HG03280 (cell line): ENCODE measurements at regions not wholly inside any gene's neighbourhood (a gene's known extent, or its start where the extent isn't known, plus 50 kb on each side); places are given as distances from the start of the nearest gene placed in this dataset.

Experiments used
- ATAC-seq: cut with Tn5 transposase; IDR thresholded peaks from one replicate; pipeline ENCODE4 v1.9.1; 2021; ENCODE audit warnings: mild to moderate bottlenecking, moderate library complexity; ENCODE audit not compliant: unreplicated experiment

DNA sequence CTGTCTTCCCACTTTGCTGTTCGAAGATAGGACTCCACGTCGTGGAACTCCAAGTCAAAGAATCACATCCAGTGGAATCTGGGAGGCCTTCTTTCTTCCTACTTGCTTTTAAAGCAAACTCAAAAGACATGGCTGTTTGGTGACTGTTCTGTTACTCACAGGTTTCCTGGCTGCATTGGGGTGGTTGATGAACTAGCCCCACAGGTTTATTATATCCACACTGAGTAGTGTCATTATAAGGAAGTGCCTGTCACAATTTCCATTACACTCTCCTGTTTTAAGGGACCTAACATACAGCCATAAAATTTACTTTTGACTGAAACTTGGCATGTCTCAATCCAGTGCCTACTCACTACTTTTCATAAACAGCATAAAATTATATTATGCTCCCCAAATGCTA is 287.3 kb upstream of the SP4 start:
- no peak for ATAC-seq

DNA sequence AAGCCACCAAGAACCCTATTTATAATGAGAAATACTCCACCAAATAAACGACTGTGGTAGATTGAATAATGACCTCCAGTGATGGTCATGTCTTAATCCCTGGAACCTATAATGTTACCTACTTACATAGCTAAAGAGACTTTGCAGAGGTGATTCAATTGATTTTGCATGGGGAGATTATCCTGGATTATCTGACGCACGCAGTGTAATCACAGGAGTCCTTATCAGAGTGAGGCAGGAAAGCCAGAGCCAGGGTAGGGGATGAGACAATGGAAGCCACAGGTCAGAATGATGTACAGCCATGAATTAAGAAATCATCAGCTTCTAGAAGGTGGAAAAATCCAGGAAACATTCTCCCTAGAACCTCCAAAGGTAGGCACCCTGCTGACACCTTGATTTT is 286.4 kb upstream of the SP4 start:
- ATAC-seq: no peak

DNA sequence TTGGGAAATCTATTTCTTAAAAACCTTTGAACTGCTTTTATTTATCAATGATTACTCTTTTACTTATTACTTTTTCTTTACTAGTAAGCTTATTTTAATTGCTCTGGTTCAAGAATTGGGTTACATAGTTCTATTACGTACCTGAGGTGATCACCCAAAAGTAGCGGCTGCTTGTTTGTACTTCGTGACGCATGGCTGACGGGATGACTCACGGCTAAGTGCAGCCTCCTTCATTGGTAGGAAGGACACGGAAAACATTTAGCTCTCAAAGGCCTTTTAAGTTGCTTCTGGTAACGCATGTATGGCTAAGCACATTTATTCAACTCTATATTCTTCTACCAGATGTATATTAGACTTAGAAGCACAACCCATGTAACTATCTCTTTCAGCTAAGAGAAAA is 285.8 kb upstream of the SP4 start:
- no peak for ATAC-seq

DNA sequence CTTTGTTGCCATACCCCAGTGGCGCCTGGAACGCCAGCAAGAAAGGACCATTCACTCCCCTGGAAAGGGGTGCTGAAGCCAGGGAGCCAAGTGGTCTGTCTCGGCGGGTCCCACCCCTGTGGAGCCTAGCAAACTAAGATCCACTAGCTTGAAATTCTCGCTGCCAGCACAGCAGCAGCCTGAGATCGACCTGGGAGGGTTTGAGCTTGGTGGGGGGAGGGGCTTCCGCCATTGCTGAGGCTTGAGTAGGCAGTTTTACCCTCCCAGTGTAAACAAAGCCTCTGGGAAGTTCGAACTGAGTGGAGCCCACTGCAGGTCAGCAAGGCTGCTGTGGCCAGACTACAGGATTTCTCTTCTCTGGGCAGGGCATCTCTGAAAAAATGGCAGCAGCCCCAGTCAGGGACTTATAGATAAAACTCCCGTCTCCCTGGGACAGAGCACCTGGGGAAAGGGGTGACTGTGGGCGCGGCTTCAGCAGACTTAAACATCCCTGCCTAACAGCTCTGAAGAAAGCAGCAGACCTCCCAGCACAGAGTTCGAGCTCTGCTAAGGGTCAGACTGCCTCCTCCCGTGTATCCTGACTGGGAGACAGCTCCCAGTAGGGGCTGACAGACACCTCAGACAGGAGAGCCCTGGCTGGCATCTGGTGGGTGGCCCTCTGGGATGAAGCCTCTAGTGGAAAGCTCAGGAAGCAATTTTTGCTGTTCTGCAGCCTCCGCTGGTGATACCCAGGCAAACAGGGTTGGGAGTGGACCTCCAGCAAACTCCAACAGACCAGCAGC is 281.1 kb upstream of the SP4 start:
- no peak for ATAC-seq

DNA sequence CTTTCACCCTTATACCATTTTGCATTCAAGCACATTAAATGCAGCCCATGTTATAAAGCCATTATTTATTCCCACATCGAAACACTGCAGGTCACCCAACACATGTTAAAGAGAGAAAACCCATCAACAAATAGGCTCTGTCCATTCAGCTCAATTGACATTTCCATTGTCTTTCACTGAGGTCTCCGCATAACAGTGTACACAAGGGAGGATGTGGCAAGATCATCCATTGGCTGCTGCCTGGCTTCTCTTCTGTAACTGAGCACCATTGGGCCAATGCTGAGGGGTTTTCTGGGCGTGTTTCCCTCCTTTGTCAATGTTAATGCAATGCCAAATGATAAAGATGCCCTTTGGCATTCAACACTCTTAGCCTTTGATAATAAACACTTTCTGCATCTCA is 278.1 kb upstream of the SP4 start:
- ATAC-seq: no peak

DNA sequence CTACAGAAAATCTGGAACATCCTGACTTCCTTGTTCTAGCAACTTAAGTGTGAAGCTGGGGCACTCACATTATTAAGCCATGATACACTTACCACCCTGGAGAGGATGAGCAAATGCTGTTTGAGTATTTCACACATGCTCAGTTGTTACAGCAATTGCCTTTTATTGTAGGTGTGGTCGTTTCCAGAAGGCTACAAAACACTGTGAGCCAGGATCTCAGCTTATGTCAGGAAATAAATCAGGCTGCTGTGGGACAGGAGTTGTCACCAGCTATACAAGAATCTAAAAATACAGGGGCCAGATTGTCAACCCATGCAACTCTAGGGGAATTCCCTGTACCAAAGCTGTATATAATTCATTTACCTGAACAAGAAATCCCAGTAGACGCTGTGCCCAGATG is 273.3 kb upstream of the SP4 start:
- no peak for ATAC-seq

DNA sequence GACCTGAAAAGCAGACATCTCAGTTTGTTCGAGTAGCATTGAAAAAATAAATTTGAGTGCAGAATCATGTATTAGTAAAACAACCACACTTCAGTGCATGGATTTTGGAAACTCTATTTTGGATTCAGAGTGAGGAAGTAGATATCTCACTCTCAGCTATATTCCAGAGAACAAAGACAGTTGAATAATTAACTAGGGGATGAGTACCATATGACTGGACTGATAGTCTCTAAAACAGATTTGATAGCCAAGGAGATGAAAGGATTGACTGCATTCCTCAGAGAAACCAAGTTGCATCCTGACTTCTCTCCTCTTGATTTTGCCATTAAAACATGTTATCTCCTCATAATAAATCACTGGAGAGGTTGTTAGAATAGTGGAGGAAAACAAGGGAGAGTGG is 268.4 kb upstream of the SP4 start:
- ATAC-seq: no peak

DNA sequence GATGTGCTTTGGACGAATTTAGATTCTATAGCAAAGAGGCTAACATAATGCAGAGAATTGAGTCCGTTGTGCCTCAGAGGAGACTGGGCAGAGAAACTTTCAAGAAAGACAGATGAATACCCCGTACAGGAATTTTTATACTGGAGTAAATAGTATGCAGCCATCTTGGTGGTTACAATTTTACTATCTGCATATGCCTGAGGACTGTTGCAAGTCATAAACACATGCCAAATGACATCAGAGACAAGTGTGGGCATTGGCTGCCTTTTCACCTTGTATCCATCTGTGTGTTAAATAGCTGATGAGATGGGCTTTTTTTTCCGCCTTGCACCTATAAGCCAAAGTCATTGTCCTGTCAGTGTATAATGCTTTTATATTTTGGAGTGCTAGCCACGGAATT is 267.5 kb upstream of the SP4 start:
- ATAC-seq: no peak

DNA sequence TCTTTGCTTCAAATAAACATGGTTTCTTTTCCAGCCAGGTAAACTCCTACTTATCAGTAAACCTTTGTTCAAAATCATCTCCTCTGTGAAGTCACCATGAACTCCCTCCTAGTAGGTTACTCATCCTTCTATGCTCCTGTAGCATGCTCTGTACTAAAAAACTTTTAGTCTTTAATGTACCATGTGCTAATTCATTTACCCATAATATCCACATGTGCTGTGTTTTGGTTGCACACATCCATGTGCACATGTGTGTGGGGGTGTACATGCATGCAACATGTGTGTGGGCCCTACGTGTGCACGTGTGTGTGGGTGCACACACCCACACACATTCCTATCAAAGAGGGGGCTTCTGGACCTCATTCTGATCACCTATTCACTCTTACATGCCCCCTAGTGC is 259.9 kb upstream of the SP4 start:
- ATAC-seq: no peak

DNA sequence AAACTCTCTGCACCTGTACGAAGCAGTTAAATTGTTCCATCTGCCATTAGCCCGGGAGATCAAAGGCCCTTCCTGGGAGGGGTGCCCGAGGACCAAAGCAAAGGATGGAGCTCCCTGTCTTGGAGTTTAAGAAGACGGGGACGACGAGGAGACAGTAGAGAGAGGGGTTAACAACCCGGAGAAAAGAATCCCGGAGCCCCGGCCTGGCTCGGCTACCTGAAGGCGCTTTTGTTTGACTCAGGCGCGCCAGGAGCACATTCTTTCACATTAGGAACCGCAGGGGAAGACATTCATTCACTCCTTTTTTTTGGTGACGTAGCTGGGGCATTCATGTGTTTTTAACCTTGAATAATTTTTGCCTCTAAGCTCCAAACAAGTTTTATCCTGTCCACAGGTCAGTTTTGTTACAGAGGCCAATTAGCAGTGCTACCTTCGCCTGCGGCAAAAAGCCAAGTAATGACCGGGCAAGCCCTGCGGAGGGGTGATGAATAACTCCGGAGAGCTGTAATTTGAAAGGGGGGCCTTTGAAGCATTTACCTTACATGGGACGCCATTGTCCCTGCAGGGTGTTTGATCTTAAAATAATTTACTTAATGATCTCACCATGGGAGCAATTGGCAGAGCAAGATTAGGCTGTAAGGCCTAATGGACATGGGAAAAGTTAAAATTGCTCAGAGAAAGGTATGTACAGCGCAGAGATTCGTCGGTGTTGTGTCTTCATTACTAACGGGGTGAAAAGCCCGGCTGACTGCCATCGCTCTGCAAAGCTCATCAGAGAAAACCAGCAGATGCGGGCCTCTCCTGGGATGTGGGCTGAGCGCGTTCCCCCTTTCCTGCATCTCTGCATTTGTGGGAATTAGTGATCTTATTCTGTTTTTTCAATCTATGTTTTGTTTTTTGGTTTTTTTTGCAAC is 258.0 kb upstream of the SP4 start:
- no peak for ATAC-seq

DNA sequence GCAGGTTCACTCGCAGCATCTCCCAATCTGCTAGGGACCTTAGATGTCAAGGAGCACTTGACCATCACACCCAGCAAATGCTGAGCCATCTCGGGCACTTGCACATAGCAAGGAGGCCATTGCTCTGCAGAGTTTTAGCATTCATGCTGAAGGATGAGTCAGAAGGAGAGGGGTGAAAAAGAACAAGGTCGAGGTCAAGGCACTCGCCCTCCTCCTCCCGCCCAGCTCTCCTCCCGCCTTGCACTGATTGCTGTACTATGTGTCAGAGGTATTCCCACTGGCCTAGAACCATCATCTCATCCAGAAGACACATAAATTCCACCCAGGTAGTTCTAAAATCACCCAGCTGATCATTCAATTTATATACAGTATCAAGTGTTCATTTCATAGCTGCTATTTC is 255.1 kb upstream of the SP4 start:
- no peak for ATAC-seq

DNA sequence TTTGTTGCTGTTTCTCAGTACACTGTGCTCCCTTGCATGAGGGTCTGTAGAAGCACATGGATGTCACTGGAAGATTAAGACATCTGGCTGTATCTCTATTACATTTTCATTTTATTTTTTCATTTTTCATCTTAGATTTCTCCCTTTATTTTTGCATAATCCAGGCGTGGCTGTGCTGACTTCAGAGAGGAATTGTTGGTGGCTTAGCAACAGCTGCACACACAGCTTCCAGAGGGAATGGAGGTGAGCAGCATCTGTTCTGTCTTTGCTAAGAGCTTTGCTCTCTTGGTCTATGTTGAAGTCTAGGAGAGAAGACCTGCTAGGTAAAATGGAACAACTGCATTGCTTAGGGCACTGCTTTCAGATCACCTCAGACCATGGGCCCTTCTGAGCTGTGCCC is 254.4 kb upstream of the SP4 start:
- no peak for ATAC-seq

DNA sequence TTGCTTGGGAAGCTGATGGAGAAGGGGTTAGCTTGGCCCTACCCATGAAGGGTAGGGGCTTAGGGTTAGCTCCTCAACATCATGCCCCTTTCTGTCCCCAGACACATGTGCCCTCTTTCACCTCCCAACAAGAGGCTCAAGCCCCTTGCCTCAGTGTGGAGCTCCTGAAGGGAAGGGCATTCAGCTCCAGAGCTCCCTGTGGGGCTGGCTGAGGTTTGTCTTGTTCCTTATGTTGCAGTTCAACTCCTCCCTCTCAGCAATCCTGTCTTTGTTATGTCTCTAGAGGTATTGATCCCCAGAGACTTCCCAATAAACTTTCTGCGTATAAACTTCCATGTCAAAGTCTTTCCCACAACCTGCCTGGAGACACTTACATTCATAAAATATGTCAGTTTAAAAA is 252.2 kb upstream of the SP4 start:
- no peak for ATAC-seq

DNA sequence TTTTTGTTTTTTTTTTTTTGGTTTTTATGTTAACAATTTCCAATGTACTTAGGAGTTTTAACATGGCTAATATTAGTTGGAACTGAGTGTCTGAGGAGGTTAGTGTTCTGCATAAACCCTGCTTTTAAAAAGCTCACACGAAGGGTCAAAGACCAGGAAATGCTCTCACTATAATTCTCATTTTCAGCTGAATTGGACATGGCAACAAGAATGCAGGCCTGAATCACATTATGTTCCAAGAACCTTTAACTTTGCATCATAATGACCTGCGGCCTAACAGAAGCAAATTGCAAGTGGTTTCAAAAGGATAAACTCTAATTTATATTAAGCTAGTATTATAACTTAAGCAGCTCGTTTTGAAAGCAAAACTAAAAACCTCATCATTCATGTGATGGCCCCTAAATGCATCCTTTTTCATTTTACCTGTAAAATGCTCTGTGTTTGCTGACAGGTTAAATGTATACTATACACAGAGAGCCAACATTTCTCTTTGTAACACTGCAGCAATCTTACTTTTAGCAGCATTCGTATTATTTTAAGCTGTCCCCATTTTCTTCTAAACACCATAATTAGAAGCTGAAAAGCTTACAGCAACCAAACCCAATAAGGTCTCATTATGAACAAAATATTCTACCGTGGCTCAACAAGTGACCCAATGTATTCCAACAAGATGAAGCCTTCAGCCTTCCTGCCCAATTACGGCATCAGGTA is 242.8 kb upstream of the SP4 start:
- ATAC-seq: no peak

DNA sequence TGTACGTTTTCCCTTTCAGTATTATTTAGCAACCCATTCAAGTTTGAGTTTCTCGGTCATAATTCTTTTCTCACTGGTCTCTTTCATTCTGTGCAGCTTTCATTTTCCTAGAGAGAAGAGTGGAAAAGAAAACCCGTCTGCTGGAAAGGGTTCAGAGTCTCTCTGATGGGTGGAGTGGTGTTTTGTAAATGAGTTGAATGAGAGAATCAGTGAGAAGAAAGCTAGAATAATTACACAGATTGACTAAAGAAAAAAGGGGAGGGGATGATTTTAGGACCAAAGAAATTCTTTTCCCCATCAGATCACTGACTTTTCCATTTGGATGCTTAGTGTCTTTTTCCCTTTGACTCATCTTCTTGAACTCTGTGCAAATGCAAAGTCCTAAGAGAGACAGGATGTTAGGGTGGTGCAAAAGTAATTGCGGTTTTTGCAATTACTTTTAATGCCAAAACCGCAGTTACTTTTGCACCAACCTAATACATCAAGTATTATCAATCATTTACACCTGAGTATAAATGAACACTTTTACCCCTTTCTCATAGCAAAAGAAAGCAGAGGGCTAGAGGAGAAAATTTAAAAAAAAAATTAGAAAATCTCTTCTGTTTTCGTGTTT is 242.1 kb upstream of the SP4 start:
- no peak for ATAC-seq

DNA sequence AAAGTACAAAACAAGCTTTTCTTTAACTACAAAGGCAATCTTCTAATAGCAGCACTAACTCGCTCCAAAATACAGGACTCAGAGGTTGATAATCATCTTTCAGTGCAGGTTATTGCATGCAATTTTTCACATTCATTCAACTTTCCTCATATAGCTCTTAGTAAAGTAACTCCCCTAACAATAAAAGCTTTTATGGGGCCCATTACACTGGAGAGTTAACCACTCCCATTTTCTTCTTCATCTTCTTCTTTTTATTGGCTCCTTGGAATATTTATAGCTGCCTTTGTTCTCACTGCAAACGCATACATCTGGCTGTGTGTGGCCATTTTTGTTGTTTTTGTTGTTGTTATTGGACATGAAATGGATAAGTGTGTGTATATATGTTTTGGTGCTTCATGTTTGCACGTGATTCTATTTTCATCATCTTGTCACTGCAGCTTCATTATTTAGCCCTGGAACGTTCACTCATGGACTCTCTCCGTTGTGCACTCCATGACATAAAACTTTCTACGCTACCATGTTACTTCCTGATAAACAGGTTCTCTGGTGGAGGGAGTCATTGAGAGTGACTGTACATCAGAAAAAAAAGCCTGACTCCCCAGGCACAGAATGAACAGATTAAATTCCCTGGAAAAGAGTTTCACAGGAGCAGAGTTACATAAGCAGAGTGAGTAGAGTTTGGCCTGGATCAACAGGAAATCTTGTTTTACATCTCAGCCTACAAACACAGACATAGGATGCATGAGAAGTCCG is 236.4 kb upstream of the SP4 start:
- ATAC-seq: no peak

DNA sequence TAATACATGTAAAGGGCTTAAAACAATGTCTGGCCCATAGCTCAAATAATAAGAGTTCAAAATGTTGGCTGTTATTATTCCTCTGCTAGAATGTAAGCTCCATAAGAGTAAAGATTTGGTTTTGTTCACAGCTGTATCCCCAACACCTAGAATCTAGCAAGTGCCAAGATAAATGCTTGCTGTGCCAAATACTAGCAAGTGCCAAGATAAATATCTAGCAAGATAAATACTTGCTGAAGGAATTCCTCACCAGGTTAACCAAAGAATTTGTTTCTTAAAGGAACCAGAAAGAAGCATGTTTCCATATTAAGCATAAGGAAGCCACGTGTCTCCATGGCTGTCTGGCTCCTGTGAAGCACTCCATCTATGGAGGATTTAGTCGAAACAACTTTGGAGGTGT is 235.2 kb upstream of the SP4 start:
- no peak for ATAC-seq

DNA sequence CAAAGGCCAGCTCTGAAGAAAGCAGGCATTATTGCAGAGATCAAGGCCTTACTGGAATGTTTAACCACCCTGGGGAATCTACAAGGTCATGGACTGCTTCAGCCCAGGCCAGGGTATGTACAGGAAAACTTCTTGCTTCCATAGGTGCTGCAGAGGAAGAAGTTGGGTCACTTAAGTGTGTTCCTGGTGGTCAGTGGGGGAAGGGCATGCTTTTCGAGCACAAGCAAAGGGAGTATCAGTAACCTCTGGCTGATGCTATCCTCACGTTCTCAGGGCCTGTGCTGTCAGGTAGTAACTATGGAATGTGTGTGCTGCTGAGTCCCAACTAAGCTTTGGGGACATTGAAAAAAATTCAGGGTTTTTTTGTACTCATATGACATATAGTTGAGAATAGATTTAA is 234.0 kb upstream of the SP4 start:
- no peak for ATAC-seq

DNA sequence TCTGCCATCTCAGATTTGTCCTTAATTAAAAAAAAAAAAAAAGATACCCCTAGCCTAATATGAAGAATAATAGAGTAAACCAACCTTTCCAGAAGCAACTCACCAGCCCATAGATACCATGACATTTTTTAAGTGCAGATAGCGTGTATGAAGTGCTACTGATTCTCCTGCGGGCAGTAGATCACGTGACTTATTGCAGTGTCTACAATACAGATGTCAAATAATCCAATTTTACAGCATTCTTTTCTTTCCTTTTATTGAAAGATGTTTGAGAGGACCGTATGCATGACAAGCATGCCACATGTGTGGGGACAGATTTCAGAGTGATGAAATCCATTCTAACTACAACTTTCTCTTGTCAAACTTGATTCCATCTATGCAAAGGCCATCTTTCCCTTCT is 232.9 kb upstream of the SP4 start:
- no peak for ATAC-seq

DNA sequence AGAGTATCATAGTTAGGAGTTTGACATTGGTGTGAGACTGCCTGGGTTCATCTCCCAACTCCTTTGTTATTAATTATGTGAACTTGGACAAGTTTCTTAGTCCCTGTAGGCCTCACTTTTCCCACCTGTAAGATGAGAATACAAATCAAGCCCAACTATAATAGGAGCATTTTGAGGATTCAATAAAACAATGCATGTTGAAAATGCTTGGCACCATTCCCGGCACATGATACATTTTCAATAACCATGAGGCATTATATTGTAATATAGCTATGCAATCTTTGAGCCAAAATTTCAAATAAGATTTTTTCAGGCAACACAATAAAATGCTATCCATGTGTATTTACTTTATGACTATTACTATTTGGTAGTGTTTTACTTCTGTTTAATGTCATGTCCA is 229.0 kb upstream of the SP4 start:
- no peak for ATAC-seq

DNA sequence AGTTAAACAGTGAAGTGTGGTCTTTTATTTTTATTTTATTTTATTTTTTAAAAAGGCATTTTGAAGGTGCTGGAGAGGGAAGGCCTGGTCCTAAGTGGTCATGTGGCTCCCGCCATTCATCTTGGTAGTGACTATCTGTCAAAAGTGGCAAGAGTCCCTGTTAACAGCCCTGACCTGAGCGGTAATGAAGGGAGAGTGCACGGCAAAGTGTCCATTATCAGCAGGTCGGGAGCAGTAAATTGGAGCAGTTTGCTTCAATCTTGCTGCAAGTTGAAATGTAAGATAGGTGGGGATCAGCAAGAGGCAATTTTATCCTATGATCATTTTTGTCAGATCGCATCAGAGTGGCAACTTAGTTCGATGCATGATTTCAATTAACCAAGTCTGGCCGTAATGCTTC is 227.4 kb upstream of the SP4 start:
- ATAC-seq: no peak
